Activated CD8-positive, alpha-beta memory T cell treated with anti-CD3 and anti-CD28 coated beads, Interleukin-2, amount 10 ng/mL, durations not matched to agents 7 days and 5 days (primary cell): ENCODE measurements at regions not wholly inside any gene's neighbourhood (a gene's known extent, or its start where the extent isn't known, plus 50 kb on each side); places are given as distances from the start of the nearest gene placed in this dataset.

Source experiments
- ATAC-seq: fragments of 150-1000 bp; cut with Tn5 transposase; one replicate; pipeline ENCODE4 v1.10.0; 2021; ENCODE audit warnings: moderate library complexity
- CTCF ChIA-PET: fragments of 350-600 bp; sonication (Branson Sonifier 250); formaldehyde crosslinking; loops from one replicate; lab custom pipeline; 2021; ENCODE audit warnings: antibody characterized with exemption; lab: Charles Lee
- DNase-seq: peaks from one replicate; pipeline ENCODE4 v3.0.0-alpha.2; 2020
- H3K27ac Mint-ChIP-seq: one replicate; pipeline ENCODE4 v1.8.0; 2021; ENCODE audit warnings: mild to moderate bottlenecking, mixed read lengths
- H3K27me3 Mint-ChIP-seq: one replicate; pipeline ENCODE4 v1.8.0; 2021; ENCODE audit warnings: mixed read lengths
- H3K36me3 Mint-ChIP-seq: one replicate; pipeline ENCODE4 v1.8.0; 2021; ENCODE audit warnings: mild to moderate bottlenecking, mixed read lengths
- H3K4me1 Mint-ChIP-seq: one replicate; pipeline ENCODE4 v1.8.0; 2021; ENCODE audit warnings: mixed read lengths
- H3K4me3 Mint-ChIP-seq: one replicate; pipeline ENCODE4 v1.8.0; 2021; ENCODE audit warnings: mild to moderate bottlenecking, moderate library complexity, mixed read lengths
- H3K9me3 Mint-ChIP-seq: one replicate; pipeline ENCODE4 v1.8.0; 2022; ENCODE audit warnings: low read depth, mixed read lengths

GRCh38 chr14:44657203-44657602 lies 150.1 kb upstream of the FSCB start:
- H3K4me3 Mint-ChIP-seq, result no peak overlapping the region
- ATAC-seq (no peak), DNase-seq (no peak)
- CTCF ChIA-PET, result no interaction called here
- peaks cover under 1% of the 10 kb centered on the region for H3K36me3 Mint-ChIP-seq
- no peaks in the 10 kb centered on the region for H3K9me3 Mint-ChIP-seq
- peaks cover under 1% of the 10 kb centered on the region for H3K4me1 Mint-ChIP-seq
- no peak overlapping the region for H3K27ac Mint-ChIP-seq
- no peaks in the 10 kb centered on the region for H3K27me3 Mint-ChIP-seq

DNA sequence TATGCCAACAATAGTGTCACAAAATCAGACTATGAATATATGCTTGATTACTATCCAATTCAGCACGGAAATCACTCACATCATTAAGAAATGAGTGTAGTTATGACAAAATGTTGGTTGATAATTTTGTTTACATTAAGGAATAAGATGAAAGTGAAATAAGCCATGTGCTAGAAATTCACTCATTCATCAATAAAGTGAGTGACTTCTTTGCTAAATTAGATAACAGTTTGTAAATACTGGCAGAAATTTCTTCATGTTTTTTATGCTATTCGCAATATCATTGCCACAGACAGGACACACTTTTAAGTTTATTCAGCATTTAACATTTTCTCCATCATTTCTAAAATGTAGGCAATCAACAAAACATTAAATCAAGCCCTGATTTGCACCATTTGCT lies 147.5 kb upstream of the FSCB start:
- Mint-ChIP-seq H3K27ac (no peak overlapping the region), H3K4me3 (no peak overlapping the region), H3K4me1 (no peaks in the 10 kb centered on the region), H3K36me3 (no peaks in the 10 kb centered on the region), H3K9me3 (no peaks in the 10 kb centered on the region), H3K27me3 (peaks cover 2% of the 10 kb centered on the region)
- ATAC-seq, result no peak
- DNase-seq, result no peak
- CTCF ChIA-PET, result no interaction called here

DNA sequence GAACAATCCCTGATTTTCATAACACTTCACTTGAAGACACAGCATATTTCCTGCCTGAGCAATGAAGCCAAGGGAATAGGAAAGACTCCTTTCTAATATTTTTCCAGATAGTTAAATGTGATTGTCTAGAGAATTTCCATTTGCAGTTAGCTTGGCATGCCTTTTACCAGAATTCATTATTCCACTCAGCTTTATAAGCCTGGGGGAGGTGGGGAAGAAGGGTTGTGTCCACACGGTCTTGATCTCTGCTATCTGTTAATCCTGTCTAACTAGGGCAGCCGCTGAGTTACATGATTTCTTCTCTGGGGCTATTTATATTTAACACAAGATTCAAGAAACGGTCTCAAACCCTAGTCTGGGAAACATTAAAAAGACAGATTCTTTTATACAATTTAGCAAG lies 146.6 kb upstream of the FSCB start:
- DNase-seq (no peak), ATAC-seq (no peak)
- Mint-ChIP-seq H3K9me3 (no peaks in the 10 kb centered on the region), H3K27me3 (peaks cover 2% of the 10 kb centered on the region), H3K4me3 (no peak overlapping the region), H3K4me1 (no peaks in the 10 kb centered on the region), H3K36me3 (no peaks in the 10 kb centered on the region), H3K27ac (no peak overlapping the region)
- CTCF ChIA-PET, result no interaction called here

- H3K4me1 Mint-ChIP-seq, result no peaks in the 10 kb centered on the region
- CTCF ChIA-PET, result no interaction called here
- no peak overlapping the region for H3K27ac Mint-ChIP-seq
- no peak for ATAC-seq
- H3K27me3 Mint-ChIP-seq, result peaks cover 2% of the 10 kb centered on the region
- H3K36me3 Mint-ChIP-seq, result no peaks in the 10 kb centered on the region
- no peak for DNase-seq
- no peak overlapping the region for H3K4me3 Mint-ChIP-seq
- H3K9me3 Mint-ChIP-seq, result no peaks in the 10 kb centered on the region
Observed at GRCh38 chr14:44652640-44653039, 145.6 kb upstream of the FSCB start.

- no peak for ATAC-seq
- no peak for DNase-seq
- H3K9me3 Mint-ChIP-seq, result no peaks in the 10 kb centered on the region
- no peak overlapping the region for H3K27ac Mint-ChIP-seq
- CTCF ChIA-PET, result no interaction called here
- H3K4me3 Mint-ChIP-seq, result no peak overlapping the region
- peaks cover 2% of the 10 kb centered on the region for H3K27me3 Mint-ChIP-seq
- no peaks in the 10 kb centered on the region for H3K4me1 Mint-ChIP-seq
- H3K36me3 Mint-ChIP-seq, result no peaks in the 10 kb centered on the region
Observed at GRCh38 chr14:44649061-44649460, 142.0 kb upstream of the FSCB start.

DNA sequence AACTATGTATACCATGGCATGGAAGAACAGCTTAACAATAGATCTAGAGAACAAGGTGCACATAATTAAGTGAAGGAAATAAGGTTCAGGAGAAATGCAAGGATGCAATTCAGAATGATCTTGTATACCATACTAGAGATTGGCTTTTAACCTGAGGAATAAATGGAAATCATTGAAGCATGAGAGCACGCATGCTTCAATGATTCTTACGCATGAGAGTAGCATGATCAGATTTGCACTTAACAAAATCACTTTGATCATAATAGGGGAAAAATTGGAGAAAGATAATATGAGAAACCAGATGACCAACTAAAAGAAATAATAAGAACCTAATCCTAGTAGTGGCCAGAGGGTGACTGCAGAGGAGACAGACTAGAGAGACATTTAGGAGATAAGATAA lies 133.3 kb upstream of the FSCB start:
- CTCF ChIA-PET, result no interaction called here
- H3K36me3 Mint-ChIP-seq, result no peaks in the 10 kb centered on the region

GRCh38 chr14:44639781-44640385 lies 132.8 kb upstream of the FSCB start:
- Mint-ChIP-seq H3K4me1 (no peaks in the 10 kb centered on the region), H3K9me3 (no peaks in the 10 kb centered on the region), H3K4me3 (no peak overlapping the region), H3K27me3 (no peaks in the 10 kb centered on the region), H3K36me3 (no peaks in the 10 kb centered on the region), H3K27ac (no peak overlapping the region)
- CTCF ChIA-PET, result no interaction called here
- DNase-seq (no peak), ATAC-seq (no peak)

More for the DNA sequence above, 133.3 kb upstream of the FSCB start:
- no peak overlapping the region for H3K4me3 Mint-ChIP-seq
- no peak overlapping the region for H3K27ac Mint-ChIP-seq
- DNase-seq, result no peak
- H3K27me3 Mint-ChIP-seq, result no peaks in the 10 kb centered on the region
- no peaks in the 10 kb centered on the region for H3K4me1 Mint-ChIP-seq
- no peaks in the 10 kb centered on the region for H3K9me3 Mint-ChIP-seq
- no peak for ATAC-seq

GRCh38 chr14:44634692-44635091 lies 127.6 kb upstream of the FSCB start:
- Mint-ChIP-seq H3K9me3 (peaks cover 6% of the 10 kb centered on the region), H3K4me3 (no peak overlapping the region), H3K27ac (no peak overlapping the region), H3K36me3 (no peaks in the 10 kb centered on the region), H3K27me3 (no peaks in the 10 kb centered on the region), H3K4me1 (no peaks in the 10 kb centered on the region)
- CTCF ChIA-PET, result no interaction called here
- ATAC-seq (no peak), DNase-seq (no peak)

GRCh38 chr14:44626423-44626822 lies 119.3 kb upstream of the FSCB start:
- no peak for DNase-seq
- H3K9me3 Mint-ChIP-seq, result no peaks in the 10 kb centered on the region
- CTCF ChIA-PET, result no interaction called here
- H3K4me3 Mint-ChIP-seq, result no peak overlapping the region
- H3K27me3 Mint-ChIP-seq, result no peaks in the 10 kb centered on the region
- no peak overlapping the region for H3K27ac Mint-ChIP-seq
- ATAC-seq, result no peak
- no peaks in the 10 kb centered on the region for H3K36me3 Mint-ChIP-seq
- H3K4me1 Mint-ChIP-seq, result no peaks in the 10 kb centered on the region

DNA sequence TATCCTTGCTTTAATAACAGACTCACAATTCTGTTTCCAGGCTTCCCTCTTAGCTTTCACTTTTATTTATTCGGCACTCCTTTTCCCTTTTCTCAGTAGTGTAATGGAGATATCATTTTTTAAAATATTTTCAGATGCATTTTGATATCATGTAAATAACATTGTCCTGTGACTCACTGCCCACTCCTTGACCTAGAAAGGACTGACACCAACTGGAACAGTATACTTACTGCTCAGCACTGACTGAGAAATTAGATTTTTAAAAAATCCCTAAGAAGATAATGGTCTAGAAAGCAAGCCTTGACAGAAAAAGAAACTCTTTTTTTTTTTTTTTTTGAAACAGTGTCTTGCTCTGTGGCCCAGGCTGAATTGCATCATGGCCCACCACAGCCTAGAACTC lies 118.0 kb upstream of the FSCB start:
- Mint-ChIP-seq H3K4me3 (no peak overlapping the region), H3K36me3 (no peaks in the 10 kb centered on the region), H3K27me3 (no peaks in the 10 kb centered on the region), H3K9me3 (no peaks in the 10 kb centered on the region), H3K27ac (no peak overlapping the region), H3K4me1 (no peaks in the 10 kb centered on the region)
- ATAC-seq, result no peak
- CTCF ChIA-PET, result no interaction called here
- DNase-seq, result no peak

DNA sequence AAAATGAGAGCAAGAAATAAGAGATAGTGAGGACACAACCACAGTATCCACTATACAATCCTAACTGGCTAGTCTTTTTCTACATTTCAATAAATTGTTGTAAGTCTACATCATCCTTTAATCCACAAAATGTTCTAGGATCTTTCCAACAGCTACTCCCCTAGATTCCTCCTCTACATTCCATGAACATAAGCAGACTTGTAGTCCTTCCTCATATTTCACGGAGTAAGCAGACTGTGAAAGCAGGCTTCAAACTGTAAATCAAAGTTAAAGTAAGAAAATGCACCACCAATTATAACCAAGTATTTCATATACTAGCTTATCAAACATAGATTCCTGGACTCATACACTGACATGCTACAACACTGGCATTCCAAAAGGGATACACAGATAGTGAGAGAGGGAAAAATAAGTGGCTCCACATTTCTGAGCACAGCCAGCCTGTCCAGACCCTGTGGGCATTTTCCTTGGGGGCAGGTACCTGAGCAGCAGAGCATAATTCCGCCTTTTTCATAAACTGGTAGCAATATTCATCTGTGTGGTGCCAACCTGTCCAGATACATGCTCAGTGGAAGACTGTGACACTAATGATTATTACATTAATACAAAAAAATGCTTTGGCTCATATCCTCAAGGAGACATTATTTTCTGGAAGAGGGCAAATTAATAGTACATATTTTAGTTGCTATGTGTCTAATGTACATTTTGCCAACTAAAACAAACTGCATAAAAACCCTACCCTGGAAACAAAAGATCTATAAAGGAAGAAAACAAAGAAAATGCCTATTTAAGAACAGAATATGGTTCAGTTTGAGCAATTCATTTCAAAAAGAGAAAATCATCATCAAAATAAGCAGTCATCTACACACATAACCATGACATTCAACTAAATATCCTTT lies 113.3 kb upstream of the FSCB start:
- CTCF ChIA-PET, result no interaction called here
- ATAC-seq (no peak), DNase-seq (no peak)
- H3K27ac Mint-ChIP-seq, result no peak overlapping the region
- no peak overlapping the region for H3K4me3 Mint-ChIP-seq
- H3K4me1 Mint-ChIP-seq, result no peaks in the 10 kb centered on the region
- H3K36me3 Mint-ChIP-seq, result no peaks in the 10 kb centered on the region
- peaks cover 2% of the 10 kb centered on the region for H3K27me3 Mint-ChIP-seq
- H3K9me3 Mint-ChIP-seq, result no peaks in the 10 kb centered on the region

GRCh38 chr14:44616204-44616603 lies 109.1 kb upstream of the FSCB start:
- Mint-ChIP-seq H3K36me3 (no peaks in the 10 kb centered on the region), H3K27me3 (peaks cover 2% of the 10 kb centered on the region), H3K27ac (no peak overlapping the region), H3K4me1 (no peaks in the 10 kb centered on the region), H3K9me3 (no peaks in the 10 kb centered on the region), H3K4me3 (no peak overlapping the region)
- no peak for ATAC-seq
- DNase-seq, result no peak
- CTCF ChIA-PET, result no interaction called here

DNA sequence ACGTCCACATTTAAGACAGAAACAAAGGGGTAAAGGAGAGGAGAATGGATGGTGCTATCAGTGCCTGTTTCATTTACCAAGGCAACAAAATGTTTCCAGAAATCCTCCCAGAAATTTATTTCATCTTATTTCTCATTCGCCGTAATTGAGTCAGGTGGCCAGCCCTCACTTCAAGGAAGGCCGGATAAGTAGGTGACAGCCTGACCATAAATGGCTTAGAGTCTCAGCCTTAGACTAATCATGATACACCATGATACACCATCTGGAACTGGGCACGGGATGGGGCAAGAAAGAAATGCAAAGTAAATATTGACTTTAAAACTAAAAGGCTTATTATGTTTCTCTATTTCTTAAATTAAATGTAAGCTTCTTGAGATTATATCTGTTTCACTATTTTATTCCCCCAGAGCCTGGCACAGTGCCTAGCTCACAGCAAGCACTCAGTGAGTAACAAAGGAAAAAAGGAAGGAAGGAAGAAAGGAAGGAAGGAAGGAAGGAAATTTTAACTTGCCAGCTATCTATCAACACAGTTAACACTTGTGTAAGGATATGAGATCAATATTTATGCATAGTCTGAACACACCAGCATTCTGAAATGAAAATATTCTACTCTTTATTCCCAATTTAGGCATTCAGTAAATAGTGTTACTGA lies 106.1 kb upstream of the FSCB start:
- Mint-ChIP-seq H3K36me3 (no peaks in the 10 kb centered on the region), H3K27me3 (no peaks in the 10 kb centered on the region), H3K4me1 (no peaks in the 10 kb centered on the region), H3K4me3 (no peak overlapping the region), H3K9me3 (no peaks in the 10 kb centered on the region), H3K27ac (no peak overlapping the region)
- DNase-seq, result no peak
- ATAC-seq, result no peak
- CTCF ChIA-PET, result no interaction called here

- no peaks in the 10 kb centered on the region for H3K36me3 Mint-ChIP-seq
- no peak overlapping the region for H3K27ac Mint-ChIP-seq
- no peak for DNase-seq
- H3K9me3 Mint-ChIP-seq, result peaks cover 2% of the 10 kb centered on the region
- H3K4me3 Mint-ChIP-seq, result no peak overlapping the region
- no peaks in the 10 kb centered on the region for H3K4me1 Mint-ChIP-seq
- H3K27me3 Mint-ChIP-seq, result no peaks in the 10 kb centered on the region
- no peak for ATAC-seq
- CTCF ChIA-PET, result no interaction called here
Observed at GRCh38 chr14:44612002-44612401, 104.9 kb upstream of the FSCB start.
